ENCODE measurements at regions not wholly inside any gene's neighbourhood (a gene's known extent, or its start where the extent isn't known, plus 50 kb on each side); places are given as distances from the start of the nearest gene placed in this dataset.

DNA sequence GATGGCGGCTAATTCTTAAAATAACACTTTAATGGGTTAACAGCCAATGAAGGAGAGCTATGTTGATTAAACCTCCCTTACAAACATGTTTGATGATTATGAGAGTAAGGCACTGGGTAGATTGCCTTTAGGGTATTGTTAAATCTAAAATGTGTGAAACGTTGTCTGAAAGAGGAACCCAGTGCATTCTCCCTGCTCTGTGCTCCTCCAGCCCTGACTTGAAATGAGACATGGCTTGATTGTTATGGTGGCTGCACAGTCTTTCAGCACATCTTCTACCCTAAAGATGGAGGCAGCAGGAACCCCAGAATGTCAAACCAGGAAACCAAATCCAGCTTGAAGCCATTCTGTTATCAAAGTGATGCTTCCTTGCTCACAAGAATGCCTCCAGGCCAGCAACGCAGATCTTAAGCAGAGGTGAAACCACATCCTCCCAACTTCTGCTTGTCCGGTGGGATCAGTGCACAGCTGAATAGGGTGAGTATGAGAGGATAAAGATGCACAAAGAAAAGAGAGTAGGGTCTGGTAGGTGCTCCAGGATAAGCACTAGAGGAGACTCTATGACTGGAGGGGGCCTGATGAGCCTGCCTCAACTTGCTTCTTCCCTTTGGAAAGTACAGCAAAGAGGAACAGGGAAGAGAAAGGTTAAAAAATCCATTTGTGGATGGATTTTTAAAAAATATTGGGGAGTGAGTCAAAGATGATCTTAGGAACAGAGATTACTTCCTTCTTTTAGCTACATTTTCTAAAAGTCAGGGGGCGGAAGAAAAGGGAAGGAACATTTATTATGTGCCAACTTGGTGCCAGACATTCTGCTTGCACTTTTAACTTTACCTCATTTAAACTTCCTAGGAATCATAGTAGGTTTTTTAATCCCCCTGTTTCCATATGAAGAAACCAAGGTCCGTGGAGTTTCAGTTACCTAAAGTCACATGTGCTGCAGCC is 523.0 kb downstream of the TXNL1 start:
- TF ChIP-seq ZNF70 (CRISPR knock-in tag; IDR thresholded peaks at IDR 0.05) (no peak), ESRRG (CRISPR knock-in tag; IDR thresholded peaks at IDR 0.05) (no peak), ZFP30 (CRISPR knock-in tag; IDR thresholded peaks at IDR 0.05) (no peak), BACH2 (CRISPR knock-in tag; IDR thresholded peaks at IDR 0.05; ENCODE audit: borderline replicate concordance) (no peak)

Measured in SK-N-SH treated with all-trans-retinoic acid at 6 μM for 48 hours (cell line).